ENCODE measurements at regions not wholly inside any gene's neighbourhood (a gene's known extent, or its start where the extent isn't known, plus 50 kb on each side); places are given as distances from the start of the nearest gene placed in this dataset.

DNA sequence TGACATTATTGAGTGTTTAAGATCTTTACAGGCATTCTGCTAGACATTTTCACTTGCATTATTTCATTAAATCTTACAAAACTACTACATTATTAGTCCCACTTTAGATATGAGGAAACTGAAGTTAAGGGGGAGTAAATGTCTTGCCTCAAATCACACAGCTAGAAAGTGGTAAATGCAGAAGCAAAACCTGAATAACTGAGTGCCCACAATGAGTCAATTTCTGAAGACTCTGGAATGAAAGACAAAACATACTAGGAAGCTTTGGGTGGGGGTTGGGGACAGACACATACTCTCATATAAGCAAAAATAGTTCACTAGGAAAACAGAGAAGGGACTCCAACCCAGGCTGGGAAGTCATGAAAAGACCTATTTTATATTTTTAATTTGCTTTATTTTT, 214.4 kb upstream of the LRATD1 start:
- no peaks in the 10 kb centered on the region for H3K36me3 ChIP-seq (ENCODE audit: control insufficient read depth, insufficient read depth, low read length)
- H3K9me3 ChIP-seq (replicated peaks; ENCODE audit: control insufficient read depth, insufficient read depth, low read depth, low read length): no peaks in the 10 kb centered on the region
- intact Hi-C loops (cut with micrococcal nuclease): no loop called here
- no peaks in the 10 kb centered on the region for H4K20me1 ChIP-seq (replicated peaks; ENCODE audit: control insufficient read depth, insufficient read depth, low read length)
- no peak for FAIRE-seq
- no peak overlapping the region for H3K4me2 ChIP-seq (ENCODE audit: insufficient read depth, low read length)
- no peak for DNase-seq (ENCODE audit: extremely low read depth in 1 of 4, low spot score in 3 of 4)
- in situ Hi-C loops (cut with MboI): no loop called here
- BruUV-seq (replicated peaks): no TSS peak
- no peaks in the 10 kb centered on the region for H3K27me3 ChIP-seq (ENCODE audit: control insufficient read depth in 2 of 2, insufficient read depth in 2 of 2, low read length in 2 of 2)
- TF ChIP-seq NFIC (IDR thresholded peaks at IDR 0.05): no peak
- no peak for TF ChIP-seq NONO (IDR thresholded peaks at IDR 0.05; ENCODE audit: low read depth in 2 of 2, low read length in 1 of 2)
- no peak for TF ChIP-seq RFX1 (IDR thresholded peaks at IDR 0.05)
- no peak for TF ChIP-seq HNRNPUL1 (IDR thresholded peaks at IDR 0.05; ENCODE audit: low read length)
- TF ChIP-seq PTBP1 (IDR thresholded peaks at IDR 0.05; ENCODE audit: low read depth, low read length): no peak
- TF ChIP-seq BRF2 (IDR thresholded peaks at IDR 0.05; ENCODE audit: borderline replicate concordance, insufficient read depth, insufficient read length): no peak
- no peak for TF ChIP-seq SPI1 (IDR thresholded peaks at IDR 0.05; ENCODE audit: borderline replicate concordance, low read depth, low read length)
- H3K9ac ChIP-seq (ENCODE audit: insufficient read depth in 1 of 2, low read depth in 2 of 2, low read length in 2 of 2): no peak overlapping the region
- no peak overlapping the region for H3K4me3 ChIP-seq
- POLR2A ChIA-PET: no interaction called here
- H3K79me2 ChIP-seq (ENCODE audit: control insufficient read depth, insufficient read depth, low read length): no peaks in the 10 kb centered on the region
- H3K27ac ChIP-seq (ENCODE audit: extremely low read depth, low read depth, low read length): no peak overlapping the region
- no peaks in the 10 kb centered on the region for H3K4me1 ChIP-seq (replicated peaks in 1 of 2; ENCODE audit: control insufficient read depth in 2 of 2, insufficient read depth in 2 of 2, low read length in 2 of 2)
- CTCF ChIA-PET (ENCODE audit: low intra/inter-chr PET ratio): no interaction called here
- H2AFZ ChIP-seq (ENCODE audit: low read depth, low read length): no peak overlapping the region
- ATAC-seq: no peak
- no peaks in the 10 kb centered on the region for H3K9me1 ChIP-seq (ENCODE audit: control insufficient read depth, insufficient read depth, low read length)
